NCI-H2171 (cell line): ENCODE measurements at regions not wholly inside any gene's neighbourhood (a gene's known extent, or its start where the extent isn't known, plus 50 kb on each side); places are given as distances from the start of the nearest gene placed in this dataset.
"Not testable (repeated sequence)": the region's sequence is repeated elsewhere in the genome, so short reads cannot be mapped to it uniquely, and the experiment has no call there.

Experiments
- DNase-seq: peaks from one replicate; lab custom pipeline; 2025; lab: John Stamatoyannopoulos, UW

- no peak for DNase-seq
These were observed 470.5 kb downstream of the LTN1 start for GRCh38 chr21:28522014-28522799.

- DNase-seq, result no peak
These were observed 474.0 kb downstream of the LTN1 start for GRCh38 chr21:28518630-28519029.

GRCh38 chr21:28516991-28517592 lies 475.6 kb downstream of the LTN1 start:
- DNase-seq, result peak; percentile 16

- DNase-seq, result no peak
These were observed 476.7 kb downstream of the LTN1 start for GRCh38 chr21:28516021-28516420.

GRCh38 chr21:28513428-28513827 lies 479.2 kb downstream of the LTN1 start:
- DNase-seq, result no peak

DNA sequence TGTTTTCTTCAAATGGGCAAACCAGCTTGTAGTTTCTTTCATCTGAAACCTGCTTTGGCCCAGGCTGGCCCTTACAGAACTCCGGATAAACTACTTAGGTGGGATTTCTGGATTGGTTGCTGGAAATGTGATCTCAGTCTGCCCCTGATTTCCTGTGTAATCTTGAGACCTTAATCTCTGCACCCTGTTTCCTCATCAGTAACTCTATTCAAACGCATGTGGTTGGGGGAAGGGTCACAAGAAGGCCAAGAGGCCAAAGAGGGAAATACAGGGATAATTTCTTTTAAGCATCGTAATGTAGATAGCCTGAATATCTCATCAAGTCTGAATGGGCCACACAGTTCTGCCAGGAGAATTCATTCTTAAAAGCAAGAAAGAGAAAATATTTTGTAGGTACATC lies 483.6 kb downstream of the LTN1 start:
- no peak for DNase-seq

DNA sequence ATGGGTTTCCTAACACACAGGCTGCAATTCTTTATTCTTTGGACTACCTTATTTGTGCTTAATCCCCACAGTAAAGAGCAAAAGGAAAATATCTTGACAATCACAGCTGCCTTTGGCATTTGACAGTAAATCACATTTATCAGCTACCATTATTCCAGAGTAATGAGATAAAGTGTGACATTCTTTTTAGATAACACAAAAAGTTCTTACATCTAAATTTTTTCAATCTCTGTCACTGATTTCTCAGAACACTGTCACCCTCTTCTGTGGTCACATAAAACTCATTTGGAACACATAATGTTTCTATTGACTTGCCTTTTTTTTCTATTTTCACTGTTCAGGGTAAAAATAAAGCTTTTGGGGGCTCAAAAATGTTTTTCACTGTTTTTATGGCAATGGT lies 484.6 kb downstream of the LTN1 start:
- DNase-seq, result no peak

- no peak for DNase-seq
These were observed 496.2 kb downstream of the LTN1 start for GRCh38 chr21:28496517-28496916.

DNA sequence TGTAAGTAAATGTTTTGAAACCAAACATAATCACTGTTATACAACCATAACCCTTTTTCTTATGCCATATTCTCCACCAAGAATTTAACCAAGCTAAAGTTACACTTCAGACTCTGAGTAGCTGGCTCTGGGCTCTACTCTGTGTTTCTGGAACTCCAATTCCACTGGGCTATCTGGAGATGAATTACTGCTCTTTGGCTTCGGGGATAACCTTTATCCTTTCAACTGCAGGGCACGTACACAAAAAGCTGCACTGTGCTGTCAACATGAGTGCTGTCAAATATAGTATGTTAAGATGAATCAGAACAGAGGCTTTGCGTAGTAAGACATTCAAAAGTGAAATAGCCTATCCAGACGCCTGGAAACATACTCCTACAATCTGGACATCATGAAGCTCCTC lies 500.6 kb downstream of the LTN1 start:
- no peak for DNase-seq

GRCh38 chr21:28489821-28490350 lies 502.8 kb downstream of the LTN1 start:
- no peak for DNase-seq

GRCh38 chr21:28489162-28489561 lies 503.5 kb downstream of the LTN1 start:
- DNase-seq, result no peak

- no peak for DNase-seq
These were observed 505.1 kb downstream of the LTN1 start for GRCh38 chr21:28487455-28488070.

DNA sequence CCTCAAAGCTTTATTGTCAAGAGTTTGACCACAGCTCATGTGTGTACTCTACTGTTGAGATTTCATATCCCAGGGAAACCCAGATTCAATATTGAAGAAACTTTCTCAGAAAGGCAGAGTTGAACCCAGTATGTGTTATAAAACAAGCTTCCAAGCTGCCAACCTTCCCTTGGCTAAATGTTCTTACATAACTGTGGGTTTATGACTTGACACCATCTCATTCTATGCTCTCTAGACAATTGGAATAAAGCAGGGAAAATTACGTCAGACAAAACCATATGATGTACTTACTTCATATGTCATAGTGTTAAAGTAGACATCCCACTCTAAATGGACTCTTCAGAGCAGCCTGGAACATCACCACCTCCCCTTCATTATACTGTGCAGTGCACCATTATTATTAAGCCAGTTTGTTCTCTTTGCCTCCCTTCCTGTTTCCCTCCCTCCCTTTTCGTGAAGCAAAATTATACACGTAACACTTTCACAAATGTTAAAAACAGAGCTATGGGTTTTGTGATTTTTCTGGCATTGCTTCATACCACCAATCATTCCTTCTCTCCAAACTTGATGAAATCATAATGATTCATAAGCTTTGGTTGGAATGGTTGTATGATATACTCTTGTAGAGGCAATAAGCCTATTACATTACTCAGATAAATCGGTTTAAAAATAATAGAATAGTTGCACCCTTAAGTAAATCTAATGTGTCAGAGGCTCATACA lies 507.2 kb downstream of the LTN1 start:
- no peak for DNase-seq

- DNase-seq, result no peak
These were observed 509.2 kb downstream of the LTN1 start for GRCh38 chr21:28483301-28484035.

DNA sequence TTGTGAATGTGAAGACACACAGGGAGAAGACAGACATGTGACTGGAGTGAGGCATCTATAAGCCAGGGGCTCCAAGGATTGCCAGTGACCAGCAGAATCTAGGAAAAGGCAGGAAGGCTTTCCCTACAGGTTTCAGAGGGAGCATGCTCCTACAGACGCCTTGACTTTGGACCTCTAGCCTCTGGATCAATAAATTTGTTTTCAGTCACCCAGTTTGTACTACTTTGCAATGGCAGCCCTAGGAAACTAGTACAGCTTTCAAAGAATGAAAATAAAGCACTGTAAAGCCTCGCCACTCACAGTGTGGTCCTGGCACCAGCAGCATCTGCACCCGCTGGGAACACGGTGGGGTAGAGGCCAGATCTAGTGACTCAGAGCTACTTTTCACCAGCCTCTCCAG lies 510.0 kb downstream of the LTN1 start:
- no peak for DNase-seq

DNA sequence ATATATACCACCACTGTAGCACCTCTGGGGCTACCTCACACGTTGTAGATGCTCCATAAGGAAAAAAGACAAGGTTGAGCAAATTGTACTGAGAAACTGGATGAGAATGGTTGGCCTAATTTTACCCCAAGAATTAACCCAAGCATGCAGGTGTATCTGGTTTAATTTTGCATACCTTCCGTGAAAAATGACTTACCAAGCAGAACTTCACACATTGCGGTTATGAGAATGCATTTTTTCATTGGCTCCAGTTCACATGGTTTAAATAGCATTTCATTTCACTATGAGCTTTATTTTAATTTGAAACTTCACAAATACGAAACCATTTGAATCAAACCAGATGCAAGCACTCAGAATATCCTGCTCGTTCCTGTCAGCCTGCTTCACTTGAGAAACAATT lies 512.2 kb downstream of the LTN1 start:
- DNase-seq, result no peak

- DNase-seq, result no peak
These were observed 519.0 kb downstream of the LTN1 start for GRCh38 chr21:28473530-28474220.

- DNase-seq, result not testable (repeated sequence)
These were observed 520.1 kb downstream of the LTN1 start for GRCh38 chr21:28472543-28472942.

GRCh38 chr21:28464988-28465387 lies 527.7 kb downstream of the LTN1 start:
- DNase-seq, result no peak

GRCh38 chr21:28464095-28464494 lies 528.6 kb downstream of the LTN1 start:
- DNase-seq, result no peak

DNA sequence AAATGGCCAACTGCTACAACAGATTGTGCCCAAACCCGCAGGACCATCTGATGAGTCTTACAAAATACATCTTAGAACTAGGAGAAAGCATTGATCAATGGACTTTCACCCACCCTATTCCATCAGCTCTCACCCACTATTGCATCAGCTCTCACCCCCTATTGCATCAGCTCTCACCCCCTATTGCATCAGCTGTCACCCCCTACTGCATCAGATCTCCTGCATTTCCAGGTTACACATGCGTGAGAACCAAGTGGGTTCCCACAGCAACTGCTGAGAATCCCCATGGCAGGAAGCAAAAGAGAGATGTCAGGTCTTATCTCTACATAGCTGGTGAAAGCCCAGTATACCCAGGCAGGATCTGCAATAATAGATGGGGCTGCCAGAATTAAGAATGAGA lies 533.5 kb downstream of the LTN1 start:
- no peak for DNase-seq
